HG03159 (cell line): ENCODE measurements at regions not wholly inside any gene's neighbourhood (a gene's known extent, or its start where the extent isn't known, plus 50 kb on each side); places are given as distances from the start of the nearest gene placed in this dataset.
"Not testable (repeated sequence)": the region's sequence is repeated elsewhere in the genome, so short reads cannot be mapped to it uniquely, and the experiment has no call there.

ENCODE experiments used
- ATAC-seq: cut with Tn5 transposase; IDR thresholded peaks from one replicate; pipeline ENCODE4 v1.9.1; 2021; ENCODE audit warnings: mild to moderate bottlenecking, moderate library complexity; ENCODE audit not compliant: unreplicated experiment

DNA sequence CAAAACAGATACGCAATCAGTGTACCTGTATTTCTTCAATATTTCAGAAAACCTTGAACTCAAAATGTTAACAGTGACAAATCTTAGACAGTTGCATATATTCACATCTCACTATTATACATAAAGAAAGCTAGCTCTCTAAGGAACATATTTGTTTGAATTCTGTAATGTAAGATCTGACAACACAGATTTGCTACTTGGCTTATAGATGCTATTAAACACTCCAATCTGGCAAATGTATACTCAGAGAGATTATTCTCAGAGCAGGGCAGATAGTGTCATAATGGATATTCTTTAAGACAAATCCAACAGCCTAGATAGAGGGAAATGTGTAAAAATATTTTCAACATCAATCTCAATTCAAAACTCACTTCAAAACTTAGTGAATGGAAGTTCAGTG, 794.5 kb upstream of the CDH9 start:
- no peak for ATAC-seq

DNA sequence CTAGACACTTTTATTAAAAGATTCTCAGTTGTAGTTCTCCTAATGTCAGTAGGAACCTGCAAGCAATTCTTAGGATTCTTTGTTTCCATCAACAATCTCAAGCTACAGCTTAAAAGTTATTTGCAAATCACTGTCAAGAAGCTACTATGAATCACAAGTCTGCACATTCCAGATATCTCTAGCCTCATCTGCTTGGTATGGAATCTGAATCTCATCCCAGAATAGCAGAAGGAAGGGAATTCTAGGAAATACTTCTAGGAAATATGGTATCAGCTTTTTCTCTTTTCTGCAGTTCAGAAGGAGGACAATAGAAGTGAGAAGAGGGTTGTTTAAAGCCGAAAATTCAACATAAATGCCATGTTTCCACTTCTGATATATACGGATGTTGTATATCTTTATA, 792.2 kb upstream of the CDH9 start:
- ATAC-seq = no peak

GRCh38 chr5:27821681-27822080, 783.3 kb upstream of the CDH9 start:
- ATAC-seq = no peak

DNA sequence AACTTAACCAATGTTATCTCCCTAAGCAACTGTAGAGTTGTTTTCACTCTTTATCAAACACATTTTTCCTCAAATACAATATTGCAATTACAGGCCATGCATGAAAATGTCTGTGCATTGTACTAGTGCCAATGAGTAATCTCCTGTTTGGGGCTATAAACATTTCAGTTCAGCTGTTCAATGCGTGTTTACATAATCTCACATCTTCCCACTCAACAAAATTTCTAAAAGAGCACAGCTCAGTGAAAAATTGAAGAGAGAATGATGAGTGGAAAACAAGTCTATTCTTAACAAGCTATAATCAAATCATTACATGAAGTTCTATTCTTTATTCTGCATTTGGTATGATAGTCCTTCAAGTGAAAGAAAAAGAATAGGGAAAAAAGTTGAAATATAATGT, 780.5 kb upstream of the CDH9 start:
- no peak for ATAC-seq

DNA sequence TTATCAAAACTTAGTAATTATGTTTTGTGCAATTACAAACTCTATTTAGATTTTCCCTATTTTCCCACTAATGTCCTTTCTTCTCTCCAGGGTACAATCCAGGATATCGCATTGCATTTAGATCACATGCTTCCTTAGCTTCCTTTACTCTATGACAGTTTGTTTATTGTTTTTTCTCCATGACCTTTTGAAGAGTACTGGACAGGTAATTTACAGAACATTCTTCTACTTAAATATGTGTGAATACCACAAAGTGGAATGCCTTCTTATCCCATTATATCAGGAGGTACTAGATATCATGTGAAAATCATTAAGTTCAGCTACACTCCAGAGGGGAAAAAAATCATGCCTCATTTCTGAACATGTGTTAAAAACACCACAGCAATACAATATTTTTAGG, 776.6 kb upstream of the CDH9 start:
- no peak for ATAC-seq

DNA sequence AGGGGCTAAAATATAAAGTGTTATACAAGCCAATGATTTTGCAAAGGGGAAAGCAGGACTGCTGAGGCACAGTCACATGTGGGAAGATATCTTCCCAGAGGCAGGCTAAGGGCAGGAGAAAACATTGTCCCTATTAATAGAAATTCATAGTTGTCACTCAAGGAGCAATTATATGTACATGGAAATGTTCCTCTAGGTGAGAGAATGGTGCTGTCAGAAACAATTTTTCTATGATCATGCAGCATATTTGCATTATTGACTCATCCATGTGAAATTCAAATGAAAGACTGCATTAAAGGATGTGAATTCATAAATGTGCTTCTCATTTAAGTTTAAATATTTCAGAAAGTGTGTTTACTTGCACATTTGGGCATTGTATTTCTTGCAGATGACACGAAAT, 775.9 kb upstream of the CDH9 start:
- no peak for ATAC-seq

DNA sequence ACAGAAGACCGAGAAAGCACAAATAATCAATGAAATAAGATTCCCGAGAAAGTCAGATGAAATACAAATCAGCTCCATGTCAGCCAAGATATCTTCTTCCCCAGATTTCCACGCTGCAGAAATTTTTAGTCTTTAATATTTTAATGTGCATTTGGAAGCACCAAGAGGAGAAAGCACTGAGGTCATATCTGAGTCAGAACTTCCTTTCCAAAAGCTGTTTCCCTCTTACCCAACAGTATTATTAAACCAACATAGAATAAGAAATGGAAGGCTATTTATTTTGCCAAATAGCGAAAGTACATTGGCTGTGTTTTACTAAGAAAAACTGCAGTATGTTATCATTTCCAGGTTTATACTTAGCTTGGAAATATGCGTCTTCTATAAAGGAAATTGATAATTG, 772.1 kb upstream of the CDH9 start:
- no peak for ATAC-seq

- no peak for ATAC-seq
These were observed 758.8 kb upstream of the CDH9 start for GRCh38 chr5:27797220-27797619.

- ATAC-seq = no peak
These were observed 749.8 kb upstream of the CDH9 start for GRCh38 chr5:27788184-27788583.

DNA sequence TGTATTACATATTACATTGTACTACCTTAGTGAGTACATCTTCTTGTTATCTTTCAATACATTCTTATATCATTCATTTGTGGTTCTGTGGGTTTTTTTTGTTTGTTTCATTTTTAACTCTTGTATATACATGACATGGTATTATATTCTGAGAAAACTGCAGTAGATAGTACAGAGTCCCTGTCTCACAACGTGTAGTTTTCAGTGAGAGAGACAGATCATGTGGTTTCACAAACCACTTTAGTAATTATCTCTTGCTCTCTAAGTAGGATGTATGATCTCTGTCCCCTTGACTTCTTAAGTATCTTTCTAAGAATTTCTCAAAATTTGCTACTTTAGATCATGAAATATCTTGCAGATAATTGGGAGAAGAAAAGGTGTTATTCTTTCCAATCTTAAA, 745.9 kb upstream of the CDH9 start:
- ATAC-seq = no peak

- no peak for ATAC-seq
These were observed 739.7 kb upstream of the CDH9 start for GRCh38 chr5:27778121-27778520.

- no peak for ATAC-seq
These were observed 735.2 kb upstream of the CDH9 start for GRCh38 chr5:27773636-27774035.

- ATAC-seq = no peak
These were observed 734.8 kb upstream of the CDH9 start for GRCh38 chr5:27773166-27773565.

- ATAC-seq = no peak
These were observed 731.5 kb upstream of the CDH9 start for GRCh38 chr5:27769748-27770402.

DNA sequence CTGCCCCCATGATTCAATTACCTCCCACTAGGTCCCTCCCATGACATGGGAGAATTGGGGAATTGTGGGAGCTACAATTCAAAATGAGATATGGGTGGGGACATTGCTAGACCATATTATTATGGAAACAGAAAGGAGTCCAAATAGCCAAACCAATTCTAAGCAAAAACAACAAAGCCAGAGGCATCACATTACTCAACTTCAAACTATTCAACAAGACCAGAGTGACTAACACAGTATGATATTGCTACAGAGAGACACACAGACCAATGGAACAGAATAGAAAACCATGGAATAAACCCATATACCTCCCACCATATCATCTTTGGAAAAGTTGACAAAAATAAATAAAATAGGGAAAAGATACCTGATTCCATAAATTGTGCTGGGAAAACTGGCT, 710.5 kb upstream of the CDH9 start:
- no peak for ATAC-seq

GRCh38 chr5:27743383-27743979, 705.1 kb upstream of the CDH9 start:
- not testable (repeated sequence) for ATAC-seq

DNA sequence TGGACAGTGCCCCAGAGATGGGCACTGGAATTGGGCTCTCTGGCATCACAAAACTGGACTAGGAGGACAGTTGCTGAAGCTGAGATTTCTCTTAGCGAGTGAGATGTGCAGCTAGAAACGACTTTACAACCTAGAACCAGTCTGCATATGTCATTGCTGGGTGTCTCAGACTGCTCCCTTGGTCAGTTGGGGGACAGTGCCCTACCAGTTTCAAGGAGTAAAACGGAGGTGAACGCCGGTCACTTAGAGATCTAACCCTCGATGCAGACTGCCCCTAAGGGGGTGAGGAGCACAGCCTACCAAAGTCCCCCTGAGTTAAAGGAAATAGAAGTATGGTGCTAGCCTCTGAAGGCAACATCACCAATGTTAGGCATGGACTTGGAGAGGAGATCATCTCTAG, 704.4 kb upstream of the CDH9 start:
- no peak for ATAC-seq

DNA sequence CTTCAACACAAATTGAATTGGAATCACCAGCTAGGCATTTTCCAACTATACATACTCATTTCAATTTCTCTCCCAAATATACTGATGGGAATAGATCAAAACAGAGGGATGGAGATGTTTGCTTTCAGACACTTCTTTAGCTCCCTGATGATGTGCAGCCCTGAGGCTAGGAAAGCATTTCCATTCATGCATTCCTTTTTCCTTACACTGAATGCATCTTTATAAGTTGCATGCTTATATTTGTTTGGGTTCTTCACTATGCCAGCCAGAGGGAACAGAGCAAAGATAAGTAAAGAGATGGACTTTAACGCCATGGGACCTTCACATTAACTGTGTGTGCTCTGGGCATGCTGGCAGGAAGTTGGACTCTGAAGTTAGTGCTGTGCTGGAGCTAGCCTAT, 696.5 kb upstream of the CDH9 start:
- no peak for ATAC-seq

GRCh38 chr5:27733237-27733636, 694.9 kb upstream of the CDH9 start:
- no peak for ATAC-seq

GRCh38 chr5:27727254-27727653, 688.9 kb upstream of the CDH9 start:
- ATAC-seq = no peak

DNA sequence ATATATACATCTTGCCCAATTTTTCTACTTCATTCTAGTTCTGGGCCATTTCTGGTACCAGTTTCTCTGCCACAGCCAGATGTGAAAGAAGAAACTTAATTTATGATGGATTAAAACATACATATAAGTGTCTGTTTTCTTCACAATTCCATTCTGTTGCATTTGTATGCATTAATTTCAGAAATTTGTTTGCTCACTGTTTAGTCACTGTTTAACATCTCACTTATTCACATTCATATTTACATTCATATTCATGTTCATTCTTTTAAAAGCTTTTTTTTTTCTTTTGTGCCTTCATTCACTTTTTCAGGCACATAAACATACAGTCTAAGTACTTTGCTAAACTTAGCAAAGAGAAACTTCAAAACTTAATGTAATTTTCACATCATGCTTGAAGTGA, 684.0 kb upstream of the CDH9 start:
- no peak for ATAC-seq

DNA sequence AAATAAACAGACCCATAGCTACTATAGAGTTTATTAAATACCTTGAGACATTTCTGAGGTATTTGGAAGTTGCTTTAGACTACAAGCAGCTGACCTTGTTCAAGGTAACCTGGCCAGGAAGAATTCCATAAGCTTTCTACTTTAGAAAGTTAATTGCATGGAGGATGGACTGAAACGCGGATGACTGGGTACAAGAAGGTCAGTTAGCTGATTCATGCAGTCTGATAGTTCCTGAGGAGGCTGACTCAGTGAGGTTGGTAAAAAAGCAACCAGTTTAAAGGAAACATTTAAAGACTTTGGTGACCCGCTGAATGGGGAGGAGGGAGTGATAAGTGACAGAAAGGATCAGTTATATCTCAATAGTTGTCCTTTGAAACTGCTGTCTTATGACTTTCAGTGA, 670.1 kb upstream of the CDH9 start:
- no peak for ATAC-seq

DNA sequence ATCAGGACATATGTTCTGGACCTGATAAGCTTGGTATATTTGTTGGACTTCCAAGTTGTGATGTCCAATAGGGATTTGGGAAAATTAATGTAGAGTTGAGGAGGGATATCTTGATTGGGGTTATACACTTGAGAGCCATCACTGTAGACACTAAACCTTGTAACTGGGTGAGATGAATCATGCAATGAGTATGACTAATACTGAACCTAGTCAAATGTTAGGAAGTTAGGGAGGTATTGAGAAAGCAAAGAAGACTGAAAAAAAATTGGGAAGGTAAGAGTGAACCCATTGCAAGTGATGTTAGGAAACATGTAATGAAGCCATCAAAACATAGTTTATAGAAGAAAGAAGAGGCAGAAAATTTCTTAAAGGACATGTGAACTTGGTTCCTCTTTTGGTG, 668.4 kb upstream of the CDH9 start:
- no peak for ATAC-seq
